22Rv1 (cell line): ENCODE measurements at regions not wholly inside any gene's neighbourhood (a gene's known extent, or its start where the extent isn't known, plus 50 kb on each side); places are given as distances from the start of the nearest gene placed in this dataset.
"Not testable (repeated sequence)": the region's sequence is repeated elsewhere in the genome, so short reads cannot be mapped to it uniquely, and the experiment has no call there.

Experiments
- H3K27ac ChIP-seq: fragments of 450-650 bp; 2 replicates; pipeline ENCODE4 v1.5.1; 2017
- ZFX ChIP-seq: fragments of 450-650 bp; IDR thresholded peaks from 2 replicates; pipeline ENCODE4 v1.6.1; 2017; ENCODE audit warnings: antibody characterized with exemption, borderline replicate concordance
- TF ChIP-seq, protein P1 (sequence below): fragments of 450-650 bp; IDR thresholded peaks from 2 replicates; pipeline ENCODE4 v1.5.1; 2017; ENCODE audit warnings: mild to moderate bottlenecking

DNA sequence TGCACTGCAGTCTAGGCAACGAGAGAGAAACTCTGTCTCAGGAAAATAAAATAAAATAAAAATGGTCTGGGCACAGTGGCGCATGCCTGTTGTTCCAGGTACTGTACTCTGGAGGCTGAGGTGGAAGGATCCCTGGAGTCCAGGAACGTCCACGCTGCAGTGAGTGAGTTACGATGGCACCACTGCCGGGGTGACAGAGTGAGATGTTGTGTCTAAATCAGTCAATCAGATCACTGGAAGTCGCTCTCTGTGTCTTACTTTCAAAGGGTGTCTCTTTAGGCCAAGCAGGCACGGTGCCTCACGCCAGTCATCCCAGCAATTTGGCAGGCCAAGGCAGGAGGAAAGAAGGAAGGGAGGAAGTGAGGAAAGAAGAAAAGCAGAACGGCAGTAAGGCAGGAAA lies 112.2 kb upstream of the ANKRD30BL start:
- no peak overlapping the region for H3K27ac ChIP-seq
- TF ChIP-seq, protein P1, sequence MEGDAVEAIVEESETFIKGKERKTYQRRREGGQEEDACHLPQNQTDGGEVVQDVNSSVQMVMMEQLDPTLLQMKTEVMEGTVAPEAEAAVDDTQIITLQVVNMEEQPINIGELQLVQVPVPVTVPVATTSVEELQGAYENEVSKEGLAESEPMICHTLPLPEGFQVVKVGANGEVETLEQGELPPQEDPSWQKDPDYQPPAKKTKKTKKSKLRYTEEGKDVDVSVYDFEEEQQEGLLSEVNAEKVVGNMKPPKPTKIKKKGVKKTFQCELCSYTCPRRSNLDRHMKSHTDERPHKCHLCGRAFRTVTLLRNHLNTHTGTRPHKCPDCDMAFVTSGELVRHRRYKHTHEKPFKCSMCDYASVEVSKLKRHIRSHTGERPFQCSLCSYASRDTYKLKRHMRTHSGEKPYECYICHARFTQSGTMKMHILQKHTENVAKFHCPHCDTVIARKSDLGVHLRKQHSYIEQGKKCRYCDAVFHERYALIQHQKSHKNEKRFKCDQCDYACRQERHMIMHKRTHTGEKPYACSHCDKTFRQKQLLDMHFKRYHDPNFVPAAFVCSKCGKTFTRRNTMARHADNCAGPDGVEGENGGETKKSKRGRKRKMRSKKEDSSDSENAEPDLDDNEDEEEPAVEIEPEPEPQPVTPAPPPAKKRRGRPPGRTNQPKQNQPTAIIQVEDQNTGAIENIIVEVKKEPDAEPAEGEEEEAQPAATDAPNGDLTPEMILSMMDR: no peak
- no peak for TF ChIP-seq ZFX

DNA sequence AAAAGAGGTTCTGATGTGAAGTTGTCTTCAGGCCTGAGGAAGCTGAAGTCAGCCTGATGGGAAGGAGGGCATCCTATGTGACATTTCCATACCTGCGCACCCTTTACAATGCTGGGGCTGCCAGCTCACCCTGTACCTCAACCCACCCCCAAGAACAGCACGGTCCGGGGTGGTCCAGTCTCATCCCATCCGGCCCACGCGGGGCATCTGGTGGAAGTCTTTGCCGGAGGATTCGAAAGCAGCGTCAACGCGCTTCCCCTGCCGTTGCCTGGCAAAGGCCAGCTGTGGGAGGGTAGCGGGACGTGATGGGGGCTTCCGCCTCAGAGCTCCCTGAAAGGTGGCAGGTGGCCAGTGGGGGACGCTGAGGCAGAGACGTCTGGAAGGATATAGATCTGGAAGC lies 113.6 kb upstream of the ANKRD30BL start:
- TF ChIP-seq, protein P1: no peak
- no peak for TF ChIP-seq ZFX
- no peak overlapping the region for H3K27ac ChIP-seq

DNA sequence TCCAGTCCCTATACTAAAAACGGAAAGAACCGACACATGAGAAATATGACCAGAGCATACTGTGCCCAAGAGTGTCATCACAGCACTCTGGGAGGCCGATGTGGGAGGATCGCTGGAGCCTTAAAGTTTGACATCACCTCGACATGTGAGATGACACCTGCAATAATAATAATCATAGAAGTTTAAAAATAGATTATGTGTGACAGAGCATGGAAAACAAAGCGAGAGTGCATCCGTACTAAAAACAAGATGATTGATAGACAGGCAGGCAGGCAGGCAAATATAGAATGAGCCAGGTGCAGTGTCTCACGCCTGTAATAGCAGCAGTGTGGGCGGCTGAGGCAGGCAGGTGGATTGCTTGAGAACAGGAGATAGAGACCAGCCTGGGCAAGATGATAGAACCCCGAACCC lies 114.8 kb upstream of the ANKRD30BL start:
- no peak overlapping the region for H3K27ac ChIP-seq
- TF ChIP-seq ZFX: no peak
- TF ChIP-seq, protein P1: no peak

DNA sequence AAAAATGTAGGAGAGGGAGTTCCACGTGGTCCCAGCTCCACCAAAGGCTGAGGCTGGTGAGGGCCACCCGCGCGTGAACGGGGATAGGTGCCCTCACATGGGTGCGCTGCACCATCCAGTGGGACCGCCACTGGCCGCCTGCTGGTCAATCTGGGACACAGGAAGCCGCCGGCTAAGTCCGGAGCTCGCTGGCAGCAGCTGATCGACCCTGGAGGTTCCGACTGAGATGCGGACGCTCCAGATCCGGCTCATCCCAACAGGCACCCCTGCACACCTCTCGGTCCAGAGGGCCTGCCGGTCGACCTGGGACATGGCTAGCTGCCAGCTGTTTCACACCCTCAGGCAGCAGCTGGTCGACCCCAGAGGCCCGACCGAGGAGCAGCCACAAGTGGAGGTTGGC lies 116.5 kb upstream of the ANKRD30BL start:
- TF ChIP-seq ZFX: no peak
- TF ChIP-seq, protein P1: no peak
- no peak overlapping the region for H3K27ac ChIP-seq

DNA sequence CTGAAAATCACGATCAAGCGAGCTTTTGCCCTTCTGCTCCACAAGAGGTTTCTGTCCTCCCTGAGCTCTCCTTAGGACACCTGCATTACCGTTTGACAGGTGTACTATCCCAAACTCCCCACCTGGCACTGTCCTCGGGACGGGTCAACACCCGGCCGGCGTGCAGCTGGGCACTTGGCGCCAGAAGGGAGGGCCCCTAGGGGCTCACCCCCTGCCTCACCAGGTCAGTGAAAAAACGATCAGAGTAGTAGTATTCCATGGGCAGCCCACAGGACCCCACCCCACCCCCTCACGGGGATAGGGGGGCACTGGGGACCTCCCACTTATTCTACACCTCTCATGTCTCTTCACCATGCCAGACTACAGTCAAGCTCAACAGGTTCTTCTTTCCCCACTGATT lies 117.6 kb upstream of the ANKRD30BL start:
- TF ChIP-seq, protein P1: no peak
- no peak for TF ChIP-seq ZFX
- no peak overlapping the region for H3K27ac ChIP-seq

DNA sequence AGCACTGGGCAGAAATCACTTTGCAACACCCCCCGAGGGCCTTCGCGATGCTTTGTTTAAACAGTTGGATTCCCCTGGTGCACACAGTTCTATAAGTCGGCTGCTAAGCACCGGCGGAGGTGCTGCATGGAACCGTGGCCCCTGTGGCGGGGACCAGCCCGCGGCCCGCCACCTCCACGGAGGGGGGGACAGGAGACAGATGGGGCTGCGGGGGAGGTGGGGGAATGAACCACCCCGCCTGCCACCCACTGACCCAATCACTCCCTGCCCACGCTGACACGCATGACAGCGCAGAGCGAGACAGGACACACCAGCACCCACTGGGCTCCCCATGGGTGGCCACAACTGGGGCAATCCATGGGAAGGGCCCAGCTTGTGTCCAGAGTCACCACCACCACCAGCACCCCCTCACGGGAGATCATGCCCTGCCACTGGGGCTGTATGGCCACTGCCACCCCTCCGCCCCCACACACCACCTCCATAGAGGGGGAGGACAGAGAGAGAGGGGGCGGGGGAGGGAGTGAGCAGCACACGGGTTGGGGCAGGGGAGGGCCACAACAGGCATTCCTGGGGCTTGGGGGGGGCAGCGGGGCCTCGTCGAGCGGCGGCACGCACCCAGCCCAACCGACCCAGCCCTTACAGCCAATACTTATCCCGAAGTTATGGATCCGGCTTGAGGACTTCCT lies 118.3 kb upstream of the ANKRD30BL start:
- TF ChIP-seq, protein P1: no peak
- no peak for TF ChIP-seq ZFX
- no peak overlapping the region for H3K27ac ChIP-seq

DNA sequence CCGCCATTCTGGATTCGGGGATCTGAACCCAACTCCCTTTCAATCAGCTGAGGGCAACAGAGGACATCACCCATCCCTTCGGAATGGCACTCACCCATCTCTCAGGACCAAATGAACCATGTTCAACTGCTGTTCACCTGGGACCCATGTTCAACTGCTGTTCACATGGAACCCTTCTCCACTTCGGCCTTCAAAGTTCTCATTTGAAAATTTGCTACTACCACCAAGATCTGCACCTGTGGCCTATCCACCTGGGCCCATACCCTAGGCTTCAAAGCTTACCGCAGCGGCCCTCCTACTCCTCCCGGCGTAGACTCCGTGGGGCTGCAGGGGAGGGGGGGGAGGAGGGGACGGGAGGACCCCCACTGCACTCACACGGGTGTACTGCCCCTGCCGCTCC lies 119.2 kb upstream of the ANKRD30BL start:
- TF ChIP-seq, protein P1: no peak
- no peak for TF ChIP-seq ZFX
- H3K27ac ChIP-seq: no peak overlapping the region

DNA sequence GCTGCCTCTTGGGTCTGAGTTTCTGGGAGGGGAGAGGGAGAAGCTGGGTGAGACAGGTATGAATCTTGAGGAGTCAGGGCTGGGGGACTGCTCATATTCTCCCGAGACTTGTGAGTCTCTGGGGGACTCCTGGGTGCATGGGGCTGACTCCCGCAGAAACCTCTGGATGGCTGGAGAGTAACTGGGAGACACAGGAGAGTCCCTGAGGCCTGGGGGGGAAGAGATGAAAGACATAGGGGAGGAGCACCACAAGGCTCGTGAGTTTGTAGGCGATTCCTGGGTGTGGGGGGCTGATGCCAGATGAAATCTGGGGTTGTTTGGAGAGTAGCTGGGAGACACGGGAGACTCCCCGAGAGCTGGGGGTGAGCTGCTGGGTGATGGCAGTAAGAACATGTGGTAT lies 120.4 kb upstream of the ANKRD30BL start:
- H3K27ac ChIP-seq: not testable (repeated sequence)
